ENCODE measurements at regions not wholly inside any gene's neighbourhood (a gene's known extent, or its start where the extent isn't known, plus 50 kb on each side); places are given as distances from the start of the nearest gene placed in this dataset.

- no peak overlapping the region for H3K4me3 ChIP-seq (ENCODE audit: low read depth, low read length)
- DNase-seq (ENCODE audit: low read depth) = no peak
- TF ChIP-seq, protein P1, sequence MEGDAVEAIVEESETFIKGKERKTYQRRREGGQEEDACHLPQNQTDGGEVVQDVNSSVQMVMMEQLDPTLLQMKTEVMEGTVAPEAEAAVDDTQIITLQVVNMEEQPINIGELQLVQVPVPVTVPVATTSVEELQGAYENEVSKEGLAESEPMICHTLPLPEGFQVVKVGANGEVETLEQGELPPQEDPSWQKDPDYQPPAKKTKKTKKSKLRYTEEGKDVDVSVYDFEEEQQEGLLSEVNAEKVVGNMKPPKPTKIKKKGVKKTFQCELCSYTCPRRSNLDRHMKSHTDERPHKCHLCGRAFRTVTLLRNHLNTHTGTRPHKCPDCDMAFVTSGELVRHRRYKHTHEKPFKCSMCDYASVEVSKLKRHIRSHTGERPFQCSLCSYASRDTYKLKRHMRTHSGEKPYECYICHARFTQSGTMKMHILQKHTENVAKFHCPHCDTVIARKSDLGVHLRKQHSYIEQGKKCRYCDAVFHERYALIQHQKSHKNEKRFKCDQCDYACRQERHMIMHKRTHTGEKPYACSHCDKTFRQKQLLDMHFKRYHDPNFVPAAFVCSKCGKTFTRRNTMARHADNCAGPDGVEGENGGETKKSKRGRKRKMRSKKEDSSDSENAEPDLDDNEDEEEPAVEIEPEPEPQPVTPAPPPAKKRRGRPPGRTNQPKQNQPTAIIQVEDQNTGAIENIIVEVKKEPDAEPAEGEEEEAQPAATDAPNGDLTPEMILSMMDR (IDR thresholded peaks at IDR 0.05; ENCODE audit: insufficient read depth, low read depth, low read length) = no peak
These were observed 682.8 kb upstream of the KIRREL3 start for GRCh38 chr11:127683321-127683720.

GRCh38 chr11:127679816-127680545 is 679.4 kb upstream of the KIRREL3 start:
- TF ChIP-seq, protein P1 (IDR thresholded peaks at IDR 0.05; ENCODE audit: insufficient read depth, low read depth, low read length) = no peak
- no peak overlapping the region for H3K4me3 ChIP-seq (ENCODE audit: low read depth, low read length)
- no peak for DNase-seq (ENCODE audit: low read depth)

GRCh38 chr11:127678631-127679030 is 678.1 kb upstream of the KIRREL3 start:
- TF ChIP-seq, protein P1 (IDR thresholded peaks at IDR 0.05; ENCODE audit: insufficient read depth, low read depth, low read length) = no peak

GRCh38 chr11:127677660-127678425 is 677.3 kb upstream of the KIRREL3 start:
- TF ChIP-seq, protein P1 (IDR thresholded peaks at IDR 0.05; ENCODE audit: insufficient read depth, low read depth, low read length) = no peak
- H3K4me3 ChIP-seq (ENCODE audit: low read depth, low read length) = no peak overlapping the region
- DNase-seq (ENCODE audit: low read depth) = no peak

More at GRCh38 chr11:127678631-127679030, 678.1 kb upstream of the KIRREL3 start:
- H3K4me3 ChIP-seq (ENCODE audit: low read depth, low read length) = no peak overlapping the region
- DNase-seq (ENCODE audit: low read depth) = no peak

GRCh38 chr11:127675581-127675980 is 675.0 kb upstream of the KIRREL3 start:
- H3K4me3 ChIP-seq (ENCODE audit: low read depth, low read length) = no peak overlapping the region
- TF ChIP-seq, protein P1 (IDR thresholded peaks at IDR 0.05; ENCODE audit: insufficient read depth, low read depth, low read length) = no peak
- DNase-seq (ENCODE audit: low read depth) = no peak

DNA sequence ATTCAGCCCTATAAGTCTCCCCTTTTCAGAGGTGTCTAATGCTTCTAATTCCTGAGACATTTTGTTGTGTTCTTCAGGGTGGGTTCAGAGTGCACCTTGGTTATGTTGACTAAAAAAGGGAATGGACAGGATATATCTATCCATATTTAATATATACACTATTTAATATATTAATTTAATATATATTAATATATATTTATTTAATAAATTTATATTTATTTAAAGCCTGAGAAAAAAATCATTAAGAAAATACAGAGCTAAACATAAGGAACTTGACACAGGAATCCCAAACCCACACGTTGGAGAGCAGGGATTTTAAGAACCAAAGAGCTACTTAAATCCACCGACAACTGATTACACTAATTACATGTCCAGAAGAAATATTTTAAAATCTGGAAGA is 674.2 kb upstream of the KIRREL3 start:
- DNase-seq (ENCODE audit: low read depth) = no peak
- TF ChIP-seq, protein P1 (IDR thresholded peaks at IDR 0.05; ENCODE audit: insufficient read depth, low read depth, low read length) = no peak
- no peak overlapping the region for H3K4me3 ChIP-seq (ENCODE audit: low read depth, low read length)

Data from fibroblast of villous mesenchyme (primary cell).